Hepatocyte (in vitro differentiated cells): ENCODE measurements at regions not wholly inside any gene's neighbourhood (a gene's known extent, or its start where the extent isn't known, plus 50 kb on each side); places are given as distances from the start of the nearest gene placed in this dataset.

Experiments
- EZH2 ChIP-seq: fragments of 200-600 bp; sonication (generic); IDR thresholded peaks from 2 replicates; pipeline ENCODE4 v1.6.1; 2016; ENCODE audit warnings: antibody characterized with exemption, mild to moderate bottlenecking, borderline replicate concordance
- TF ChIP-seq, protein P1 (sequence below): fragments of 200-600 bp; sonication (generic); IDR thresholded peaks from 2 replicates; pipeline ENCODE4 v1.5.1; 2016; ENCODE audit warnings: antibody characterized with exemption, mild to moderate bottlenecking; ENCODE audit not compliant: poor library complexity

DNA sequence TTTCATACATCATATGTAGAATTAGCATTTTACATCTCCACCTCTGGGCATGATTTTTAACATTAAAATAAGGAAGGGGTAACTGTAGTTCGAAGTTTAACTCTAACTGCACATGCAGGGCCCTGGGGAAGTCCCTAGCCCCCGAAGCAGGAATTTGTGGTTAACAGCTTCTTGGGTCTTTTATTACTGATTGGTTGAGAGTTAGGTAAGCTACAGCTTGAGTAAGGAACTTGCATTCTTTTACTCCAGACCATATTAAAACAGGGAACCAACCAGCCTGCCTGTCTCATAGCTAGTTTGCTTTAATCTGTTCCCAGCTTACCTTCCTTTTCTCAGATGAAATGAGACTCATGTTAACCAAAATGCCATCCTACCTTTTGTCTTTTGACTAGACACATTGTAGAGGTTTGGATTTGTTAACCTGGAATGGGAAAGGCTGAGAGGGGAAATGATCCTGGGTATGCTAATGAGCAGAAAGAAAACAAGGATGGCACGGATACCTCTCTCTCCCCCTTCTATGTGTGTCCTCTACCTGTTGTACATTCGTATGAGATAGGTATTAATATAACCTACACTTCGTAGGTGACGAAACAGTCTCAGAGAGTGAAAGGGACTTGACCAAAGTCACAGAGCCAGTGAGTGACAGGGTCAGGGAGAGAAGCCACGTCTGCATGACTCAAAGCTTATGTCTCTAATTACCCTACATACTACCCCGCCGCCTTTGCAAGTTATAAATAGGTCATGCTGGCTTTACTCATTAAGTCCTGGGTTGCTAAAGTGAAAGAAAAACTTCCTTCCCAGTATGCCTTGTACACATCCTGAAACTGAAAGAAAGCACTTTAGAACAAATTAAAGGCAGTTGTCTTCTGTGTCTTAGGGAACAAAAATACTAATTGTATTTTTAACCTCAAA is 119.5 kb upstream of the AFF2 start:
- TF ChIP-seq, protein P1, sequence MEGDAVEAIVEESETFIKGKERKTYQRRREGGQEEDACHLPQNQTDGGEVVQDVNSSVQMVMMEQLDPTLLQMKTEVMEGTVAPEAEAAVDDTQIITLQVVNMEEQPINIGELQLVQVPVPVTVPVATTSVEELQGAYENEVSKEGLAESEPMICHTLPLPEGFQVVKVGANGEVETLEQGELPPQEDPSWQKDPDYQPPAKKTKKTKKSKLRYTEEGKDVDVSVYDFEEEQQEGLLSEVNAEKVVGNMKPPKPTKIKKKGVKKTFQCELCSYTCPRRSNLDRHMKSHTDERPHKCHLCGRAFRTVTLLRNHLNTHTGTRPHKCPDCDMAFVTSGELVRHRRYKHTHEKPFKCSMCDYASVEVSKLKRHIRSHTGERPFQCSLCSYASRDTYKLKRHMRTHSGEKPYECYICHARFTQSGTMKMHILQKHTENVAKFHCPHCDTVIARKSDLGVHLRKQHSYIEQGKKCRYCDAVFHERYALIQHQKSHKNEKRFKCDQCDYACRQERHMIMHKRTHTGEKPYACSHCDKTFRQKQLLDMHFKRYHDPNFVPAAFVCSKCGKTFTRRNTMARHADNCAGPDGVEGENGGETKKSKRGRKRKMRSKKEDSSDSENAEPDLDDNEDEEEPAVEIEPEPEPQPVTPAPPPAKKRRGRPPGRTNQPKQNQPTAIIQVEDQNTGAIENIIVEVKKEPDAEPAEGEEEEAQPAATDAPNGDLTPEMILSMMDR = no peak
- no peak for TF ChIP-seq EZH2
